Activated CD4-positive, alpha-beta memory T cell treated with anti-CD3 and anti-CD28 coated beads, Interleukin-2, amount 10 ng/mL, durations not matched to agents 7 days and 5 days (primary cell): ENCODE measurements at regions not wholly inside any gene's neighbourhood (a gene's known extent, or its start where the extent isn't known, plus 50 kb on each side); places are given as distances from the start of the nearest gene placed in this dataset.
"Not testable (repeated sequence)": the region's sequence is repeated elsewhere in the genome, so short reads cannot be mapped to it uniquely, and the experiment has no call there.

ENCODE experiments used
- CTCF ChIA-PET: fragments of 350-600 bp; sonication (Branson Sonifier 250); formaldehyde crosslinking; loops from one replicate; lab custom pipeline; 2021; ENCODE audit warnings: antibody characterized with exemption, inconsistent platforms; lab: Charles Lee
- POLR2A ChIA-PET: fragments of 350-600 bp; sonication (Branson Sonifier 250); formaldehyde crosslinking; loops from one replicate; lab custom pipeline; 2021; ENCODE audit warnings: antibody characterized with exemption; lab: Charles Lee
- DNase-seq: peaks from one replicate; pipeline ENCODE4 v3.0.0-alpha.2; 2020
- H3K27ac Mint-ChIP-seq: one replicate; pipeline ENCODE4 v1.8.0; 2021; ENCODE audit warnings: mild to moderate bottlenecking, mixed read lengths
- H3K27me3 Mint-ChIP-seq: one replicate; pipeline ENCODE4 v1.8.0; 2021; ENCODE audit warnings: mixed read lengths
- H3K36me3 Mint-ChIP-seq: one replicate; pipeline ENCODE4 v1.8.0; 2021; ENCODE audit warnings: low read depth, mixed read lengths
- H3K4me1 Mint-ChIP-seq: one replicate; pipeline ENCODE4 v1.8.0; 2021; ENCODE audit warnings: mixed read lengths
- H3K4me3 Mint-ChIP-seq: one replicate; pipeline ENCODE4 v1.8.0; 2021; ENCODE audit warnings: mild to moderate bottlenecking, mixed read lengths
- H3K9me3 Mint-ChIP-seq: one replicate; pipeline ENCODE4 v1.8.0; 2021; ENCODE audit warnings: mixed read lengths

DNA sequence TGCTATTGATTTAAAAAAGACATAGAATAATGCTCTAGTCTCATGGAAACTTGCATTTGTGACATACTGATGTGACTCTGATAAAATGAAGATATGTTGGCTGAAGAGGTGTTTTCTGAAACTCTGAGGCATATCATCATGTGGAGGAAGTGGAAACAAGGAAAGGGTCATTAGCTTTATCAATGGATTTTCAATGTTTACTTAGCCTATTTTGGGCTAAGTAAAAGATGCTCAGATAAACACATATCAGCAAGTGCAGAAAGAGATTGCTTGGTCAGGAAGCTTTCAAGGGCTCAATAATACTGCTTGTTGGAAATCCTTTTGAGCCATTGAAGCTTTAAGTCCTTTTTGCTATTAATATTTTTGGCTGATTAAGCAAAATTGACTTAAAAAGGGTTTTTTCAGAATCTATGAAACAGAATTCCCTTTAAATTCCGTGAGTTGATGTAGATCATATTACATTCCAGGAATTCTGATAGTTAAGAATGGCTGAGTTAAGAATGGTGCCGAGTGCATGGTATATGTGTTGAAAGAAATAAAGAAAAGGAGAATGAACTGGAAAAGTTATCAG is 952.8 kb upstream of the SPRY2 start:
- POLR2A ChIA-PET: no interaction called here

DNA sequence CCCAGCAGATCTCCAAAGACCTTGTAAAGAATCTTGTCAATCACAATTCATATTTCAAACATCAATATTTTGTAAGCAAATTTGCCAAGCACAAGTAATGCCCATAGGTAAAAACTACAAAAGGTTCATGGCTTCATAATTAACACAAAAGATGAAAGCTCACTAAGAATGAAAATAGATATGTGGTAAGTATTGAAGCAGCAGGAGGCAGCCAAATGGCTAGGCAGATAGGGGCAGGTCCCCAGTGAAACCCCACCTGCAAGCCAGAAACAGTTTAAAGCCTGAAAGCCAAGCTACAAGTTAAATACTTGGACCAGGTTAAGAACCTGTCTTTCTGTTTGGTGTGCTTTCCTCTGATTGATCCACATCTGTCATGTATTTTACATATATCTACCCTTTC is 942.6 kb upstream of the SPRY2 start:
- H3K4me3 Mint-ChIP-seq: no peak overlapping the region
- H3K36me3 Mint-ChIP-seq: no peaks in the 10 kb centered on the region
- DNase-seq: no peak
- ChIA-PET POLR2A (no interaction called here), CTCF (no interaction called here)
- no peaks in the 10 kb centered on the region for H3K27me3 Mint-ChIP-seq
- peaks cover 3% of the 10 kb centered on the region for H3K9me3 Mint-ChIP-seq
- no peak overlapping the region for H3K27ac Mint-ChIP-seq
- H3K4me1 Mint-ChIP-seq: no peaks in the 10 kb centered on the region

More for the DNA sequence above, 952.8 kb upstream of the SPRY2 start:
- Mint-ChIP-seq H3K4me3 (no peak overlapping the region), H3K4me1 (no peaks in the 10 kb centered on the region), H3K27me3 (no peaks in the 10 kb centered on the region), H3K36me3 (no peaks in the 10 kb centered on the region), H3K27ac (no peak overlapping the region), H3K9me3 (peaks cover 3% of the 10 kb centered on the region)
- DNase-seq: no peak
- CTCF ChIA-PET: no interaction called here

DNA sequence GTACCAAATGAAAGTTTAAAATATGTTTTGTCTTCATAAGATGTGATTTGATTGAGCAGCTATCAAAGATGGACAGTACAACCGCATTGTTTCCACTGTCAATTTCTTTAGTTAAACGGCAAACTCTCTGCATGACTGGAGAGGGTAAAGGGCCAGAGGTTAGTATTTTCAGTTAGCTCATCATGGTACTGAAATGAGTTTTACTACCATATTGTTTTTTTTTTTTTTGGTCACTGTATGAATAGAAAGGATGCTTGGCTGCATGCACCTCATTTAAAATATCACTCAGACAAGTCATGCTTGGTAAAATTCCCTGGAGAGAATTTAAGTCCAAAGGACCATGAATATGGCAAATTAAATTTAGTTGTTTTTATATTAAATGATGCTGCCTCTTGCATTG is 942.1 kb upstream of the SPRY2 start:
- H3K4me3 Mint-ChIP-seq: no peak overlapping the region

DNA sequence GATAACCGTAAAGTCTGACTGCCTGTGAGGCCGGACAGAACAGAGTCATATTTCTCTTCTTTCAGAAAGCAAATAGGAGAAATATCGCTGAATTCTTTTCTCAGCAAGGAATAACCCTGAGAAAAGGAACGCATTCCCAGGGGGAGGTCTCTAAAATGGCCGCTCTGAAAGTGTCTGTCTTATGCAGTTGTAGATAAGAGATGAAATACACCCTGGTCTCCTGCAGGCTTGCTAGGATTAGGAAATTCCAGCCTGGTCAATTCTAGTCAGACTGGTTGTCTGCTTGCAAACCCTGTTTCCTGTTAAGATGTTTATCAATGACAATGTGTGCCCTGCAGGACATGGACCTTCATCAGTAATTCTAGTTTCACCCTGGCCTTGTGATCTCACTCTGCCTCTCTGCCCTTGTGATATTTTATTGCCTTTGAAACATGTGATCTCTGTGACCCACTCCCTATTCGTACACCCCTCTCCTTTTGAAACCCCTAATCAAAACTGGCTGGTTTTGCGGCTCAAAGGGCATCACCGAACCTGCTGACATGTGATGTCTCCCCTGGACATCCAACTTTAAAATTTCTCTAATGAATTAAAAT is 934.8 kb upstream of the SPRY2 start:
- no peak for DNase-seq
- POLR2A ChIA-PET: no interaction called here
- no peaks in the 10 kb centered on the region for H3K4me1 Mint-ChIP-seq
- H3K4me3 Mint-ChIP-seq: no peak overlapping the region
- H3K27me3 Mint-ChIP-seq: no peaks in the 10 kb centered on the region
- H3K27ac Mint-ChIP-seq: no peak overlapping the region
- CTCF ChIA-PET: no interaction called here
- H3K9me3 Mint-ChIP-seq: peaks cover 7% of the 10 kb centered on the region
- H3K36me3 Mint-ChIP-seq: no peaks in the 10 kb centered on the region

More for the DNA sequence above, 942.1 kb upstream of the SPRY2 start:
- H3K27ac Mint-ChIP-seq: no peak overlapping the region
- no peaks in the 10 kb centered on the region for H3K27me3 Mint-ChIP-seq
- H3K4me1 Mint-ChIP-seq: no peaks in the 10 kb centered on the region
- POLR2A ChIA-PET: no interaction called here
- no peaks in the 10 kb centered on the region for H3K36me3 Mint-ChIP-seq
- CTCF ChIA-PET: no interaction called here
- H3K9me3 Mint-ChIP-seq: peaks cover 3% of the 10 kb centered on the region
- DNase-seq: no peak

DNA sequence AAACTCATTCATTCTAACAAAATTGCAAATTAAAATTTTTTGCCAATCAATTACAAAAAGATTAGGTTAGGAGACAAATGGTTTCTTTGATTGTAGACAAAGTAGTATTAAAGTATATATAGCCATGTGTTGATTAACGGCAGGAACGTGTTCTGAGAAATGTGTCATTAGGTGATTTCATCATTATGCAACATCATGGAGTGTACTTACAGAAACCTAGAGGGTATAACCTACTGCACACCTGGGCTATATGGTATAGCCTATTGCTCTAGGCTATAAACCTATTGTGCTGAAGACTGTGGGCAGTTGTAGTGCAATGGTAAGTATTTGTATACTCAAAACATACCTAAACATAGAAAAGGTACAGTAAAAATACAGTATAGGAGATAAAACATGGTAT is 906.8 kb upstream of the SPRY2 start:
- ChIA-PET CTCF (no interaction called here), POLR2A (no interaction called here)
- H3K27me3 Mint-ChIP-seq: no peaks in the 10 kb centered on the region
- H3K4me1 Mint-ChIP-seq: no peaks in the 10 kb centered on the region
- no peak overlapping the region for H3K27ac Mint-ChIP-seq
- no peaks in the 10 kb centered on the region for H3K36me3 Mint-ChIP-seq
- DNase-seq: no peak
- peaks cover 2% of the 10 kb centered on the region for H3K9me3 Mint-ChIP-seq
- no peak overlapping the region for H3K4me3 Mint-ChIP-seq

DNA sequence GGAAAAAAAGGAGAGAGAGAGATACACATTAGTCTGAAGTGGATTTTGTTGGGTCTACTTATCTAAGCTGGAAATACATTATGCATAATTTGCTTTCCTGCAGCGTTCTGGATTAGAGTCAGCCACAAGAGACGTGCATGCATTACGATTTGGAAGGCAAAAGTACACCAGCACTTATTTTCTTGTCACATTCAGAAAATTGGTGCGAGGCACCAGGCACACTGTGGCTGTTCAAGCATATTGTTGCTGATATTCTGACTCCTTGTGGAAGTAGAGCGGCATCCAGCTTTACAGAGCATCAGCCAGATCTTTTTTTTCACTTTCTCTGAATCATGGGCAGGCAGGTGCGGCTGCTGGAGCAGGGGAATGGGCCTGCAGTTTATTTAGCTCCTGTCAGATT is 905.6 kb upstream of the SPRY2 start:
- CTCF ChIA-PET: no interaction called here
- Mint-ChIP-seq H3K4me3 (no peak overlapping the region), H3K27me3 (no peaks in the 10 kb centered on the region), H3K9me3 (peaks cover 2% of the 10 kb centered on the region), H3K36me3 (no peaks in the 10 kb centered on the region), H3K27ac (no peak overlapping the region), H3K4me1 (no peaks in the 10 kb centered on the region)
- POLR2A ChIA-PET: no interaction called here
- DNase-seq: no peak

DNA sequence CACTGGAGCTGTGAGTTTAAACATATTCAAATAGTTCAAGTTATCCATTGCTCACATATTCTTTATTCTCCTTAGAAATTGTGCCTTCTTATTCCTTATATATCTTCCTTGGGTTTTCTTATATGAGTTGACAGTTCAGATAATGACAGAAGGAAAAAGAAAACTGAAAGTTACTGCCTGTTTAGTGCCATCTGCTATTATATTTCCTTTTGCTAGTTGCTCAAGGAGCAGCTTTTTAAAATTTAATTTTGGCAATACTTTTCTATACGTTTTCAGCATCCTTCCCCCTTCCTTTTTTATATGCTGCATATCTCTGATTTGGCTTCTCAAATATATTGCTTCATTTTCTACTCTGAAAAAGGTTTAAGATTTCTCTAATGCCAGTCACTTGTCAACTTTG is 903.1 kb upstream of the SPRY2 start:
- H3K4me3 Mint-ChIP-seq: no peak overlapping the region
- H3K4me1 Mint-ChIP-seq: no peaks in the 10 kb centered on the region
- DNase-seq: no peak
- no peak overlapping the region for H3K27ac Mint-ChIP-seq
- no peaks in the 10 kb centered on the region for H3K27me3 Mint-ChIP-seq
- ChIA-PET CTCF (no interaction called here), POLR2A (no interaction called here)
- H3K36me3 Mint-ChIP-seq: no peaks in the 10 kb centered on the region
- H3K9me3 Mint-ChIP-seq: peaks cover 2% of the 10 kb centered on the region

DNA sequence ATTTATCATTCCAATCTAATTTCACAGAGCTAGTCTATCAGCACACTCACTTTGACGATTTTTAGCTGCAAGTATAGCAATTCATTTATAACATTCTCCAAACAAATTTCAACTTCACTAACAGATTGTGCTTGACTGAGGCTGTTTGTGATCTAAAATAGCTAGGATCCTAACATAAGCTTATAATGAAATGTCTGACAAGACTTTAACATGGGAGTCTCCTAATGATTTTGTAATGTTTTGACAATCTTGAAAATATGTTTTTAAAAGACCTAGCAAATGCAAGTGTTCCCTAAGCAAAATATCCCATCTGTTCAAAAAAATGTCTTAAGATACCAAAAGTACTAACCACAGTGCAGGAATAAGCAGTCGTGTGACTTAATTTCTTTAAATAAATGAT is 889.5 kb upstream of the SPRY2 start:
- H3K27me3 Mint-ChIP-seq: no peaks in the 10 kb centered on the region
- POLR2A ChIA-PET: no interaction called here
- CTCF ChIA-PET: no interaction called here
- H3K4me1 Mint-ChIP-seq: no peaks in the 10 kb centered on the region
- H3K9me3 Mint-ChIP-seq: peaks cover 2% of the 10 kb centered on the region
- no peak for DNase-seq
- H3K4me3 Mint-ChIP-seq: no peak overlapping the region
- H3K27ac Mint-ChIP-seq: no peak overlapping the region
- H3K36me3 Mint-ChIP-seq: no peaks in the 10 kb centered on the region

DNA sequence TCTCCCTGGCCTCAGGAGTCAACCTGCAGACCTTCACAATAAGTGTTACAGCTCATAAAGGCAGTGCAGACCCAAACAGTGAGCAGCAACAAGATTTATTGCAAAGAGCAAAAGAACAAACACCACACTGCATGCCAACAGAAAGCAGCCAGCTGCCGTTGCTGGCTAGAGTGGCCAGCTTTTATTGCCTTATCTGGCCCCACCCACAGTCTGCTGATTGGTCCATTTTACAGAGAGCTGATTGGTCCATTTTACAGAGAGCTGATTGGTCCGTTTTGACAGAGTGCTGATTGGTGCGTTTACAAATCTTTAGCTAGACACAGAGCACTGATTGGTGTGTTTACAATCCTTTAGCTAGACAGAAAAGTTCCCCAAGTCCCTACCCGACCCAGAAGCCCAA is 885.9 kb upstream of the SPRY2 start:
- POLR2A ChIA-PET, H3K27ac Mint-ChIP-seq, CTCF ChIA-PET, H3K4me1 Mint-ChIP-seq, H3K27me3 Mint-ChIP-seq, H3K4me3 Mint-ChIP-seq, DNase-seq, H3K36me3 Mint-ChIP-seq, H3K9me3 Mint-ChIP-seq: not testable (repeated sequence)

DNA sequence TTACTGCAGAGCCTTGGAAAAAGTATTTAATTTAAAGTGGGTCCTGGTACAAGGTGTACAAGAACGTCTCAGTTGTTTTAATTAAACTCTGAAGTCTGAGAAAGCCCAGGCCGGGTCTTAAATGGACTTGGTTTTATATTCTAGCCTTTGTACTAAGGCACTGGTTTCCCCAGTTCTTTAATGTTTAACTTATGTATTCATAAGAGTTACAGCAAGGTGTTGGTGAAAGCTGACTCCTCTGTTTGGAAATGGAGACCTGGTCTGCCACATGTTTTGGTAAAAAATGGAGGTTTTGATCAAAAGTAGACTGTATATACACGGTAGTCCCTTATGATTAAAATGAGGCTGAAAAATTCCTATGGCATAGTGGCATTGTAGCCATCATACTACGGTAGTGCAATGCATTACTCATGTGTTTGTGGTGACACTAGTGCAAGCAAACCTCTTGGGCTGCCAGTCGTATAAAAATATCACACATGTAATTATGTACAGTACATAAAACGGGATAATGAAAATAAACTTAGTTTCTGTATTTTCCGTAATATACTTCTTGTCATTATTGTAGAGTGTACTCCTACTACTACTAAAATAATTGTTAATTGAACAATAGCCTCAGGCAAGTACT is 883.4 kb upstream of the SPRY2 start:
- no peak for DNase-seq
- no peaks in the 10 kb centered on the region for H3K27me3 Mint-ChIP-seq
- no peak overlapping the region for H3K4me3 Mint-ChIP-seq
- ChIA-PET POLR2A (no interaction called here), CTCF (no interaction called here)
- no peak overlapping the region for H3K27ac Mint-ChIP-seq
- no peaks in the 10 kb centered on the region for H3K4me1 Mint-ChIP-seq
- peaks cover 2% of the 10 kb centered on the region for H3K9me3 Mint-ChIP-seq
- H3K36me3 Mint-ChIP-seq: no peaks in the 10 kb centered on the region

DNA sequence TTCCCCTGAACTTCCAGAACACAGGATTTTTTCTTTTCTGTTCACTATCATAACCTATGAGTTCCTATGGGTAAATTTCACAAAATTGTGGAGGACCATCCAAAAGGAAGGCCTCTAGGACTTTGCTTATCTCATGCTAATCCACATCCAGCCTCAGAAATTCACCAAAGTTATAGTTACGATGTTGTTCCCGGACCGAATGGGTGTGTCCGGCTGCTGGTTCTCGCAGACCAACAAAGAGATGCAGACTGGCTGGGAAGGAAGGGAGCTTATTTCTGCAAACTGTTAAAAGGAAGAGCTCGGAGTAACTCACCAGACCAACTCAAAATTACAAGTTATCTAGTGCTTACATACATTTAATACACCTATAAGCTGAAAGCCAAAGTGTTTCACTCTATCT is 882.9 kb upstream of the SPRY2 start:
- no peaks in the 10 kb centered on the region for H3K27me3 Mint-ChIP-seq
- no peaks in the 10 kb centered on the region for H3K4me1 Mint-ChIP-seq
- no peak overlapping the region for H3K4me3 Mint-ChIP-seq
- H3K36me3 Mint-ChIP-seq: no peaks in the 10 kb centered on the region
- CTCF ChIA-PET: no interaction called here
- no peak overlapping the region for H3K27ac Mint-ChIP-seq
- no peak for DNase-seq
- POLR2A ChIA-PET: no interaction called here
- H3K9me3 Mint-ChIP-seq: peaks cover 2% of the 10 kb centered on the region

DNA sequence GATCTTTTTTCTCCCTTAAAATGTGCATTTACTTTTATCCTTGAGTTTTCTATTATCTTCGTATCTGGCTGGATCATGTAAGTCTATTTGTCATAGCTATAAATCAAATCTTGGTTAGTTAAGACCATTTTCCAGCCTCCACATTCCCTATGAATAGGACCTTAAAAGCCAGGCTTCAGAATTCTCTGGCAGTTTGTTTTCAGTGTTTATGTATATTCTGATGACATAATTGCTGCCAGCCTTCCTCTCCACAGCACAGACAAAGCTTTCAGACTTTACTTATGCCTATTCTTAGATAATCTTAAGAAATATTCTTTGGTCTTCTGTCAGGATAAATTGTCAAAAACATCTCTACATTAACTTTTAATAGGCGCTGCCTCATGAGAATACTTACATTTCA is 870.8 kb upstream of the SPRY2 start:
- CTCF ChIA-PET: no interaction called here
- H3K4me1 Mint-ChIP-seq: no peaks in the 10 kb centered on the region
- peaks cover 2% of the 10 kb centered on the region for H3K9me3 Mint-ChIP-seq
- no peak overlapping the region for H3K4me3 Mint-ChIP-seq
- no peaks in the 10 kb centered on the region for H3K36me3 Mint-ChIP-seq
- no peak overlapping the region for H3K27ac Mint-ChIP-seq
- POLR2A ChIA-PET: no interaction called here
- DNase-seq: no peak
- H3K27me3 Mint-ChIP-seq: no peaks in the 10 kb centered on the region

DNA sequence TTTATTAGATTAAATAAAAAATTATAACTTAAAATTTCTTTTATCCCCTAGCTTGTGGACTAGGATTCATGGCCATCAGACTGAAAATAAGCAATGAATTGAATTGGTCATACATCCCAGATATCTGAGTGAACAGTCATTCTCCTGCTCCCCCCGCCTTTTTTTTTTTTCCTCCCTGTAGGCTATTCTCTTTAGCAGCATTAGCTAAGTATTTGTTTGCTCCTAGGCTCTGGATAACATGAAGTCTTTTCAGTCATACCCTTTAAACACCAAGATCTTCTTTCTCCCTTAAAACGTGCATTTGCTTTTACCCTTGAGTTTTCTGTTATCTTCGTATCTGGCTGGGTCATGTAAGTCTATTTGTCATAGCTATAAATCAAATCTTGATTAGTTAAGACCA is 866.7 kb upstream of the SPRY2 start:
- H3K36me3 Mint-ChIP-seq: no peaks in the 10 kb centered on the region
- H3K4me1 Mint-ChIP-seq: no peaks in the 10 kb centered on the region
- no peak overlapping the region for H3K27ac Mint-ChIP-seq
- CTCF ChIA-PET: interaction anchor here (0.6 kb wide), 1 partner anchor 21 kb away, joined by 4 read pairs; no protein-coding TSS in a partner anchor
- H3K27me3 Mint-ChIP-seq: no peaks in the 10 kb centered on the region
- POLR2A ChIA-PET: no interaction called here
- no peak overlapping the region for H3K4me3 Mint-ChIP-seq
- DNase-seq: no peak
- H3K9me3 Mint-ChIP-seq: peaks cover 5% of the 10 kb centered on the region

DNA sequence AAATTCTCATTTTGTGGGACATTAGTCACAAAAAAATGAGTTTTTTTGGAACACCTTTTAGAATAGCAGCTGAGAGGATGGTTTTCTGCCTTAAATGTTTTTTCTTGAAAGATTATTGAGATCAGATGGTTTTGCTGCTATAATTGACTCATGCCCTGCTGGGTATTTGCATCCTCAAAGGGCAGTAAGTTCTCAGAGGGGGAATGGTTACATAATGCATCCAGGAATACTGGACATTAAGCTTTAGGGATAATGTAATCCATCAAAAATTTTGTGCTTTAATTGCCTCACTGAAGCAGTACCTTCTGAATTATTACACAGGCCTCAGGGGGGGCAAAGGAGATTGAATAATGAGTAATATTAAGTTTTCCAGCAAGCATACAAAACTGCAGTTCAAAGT is 866.3 kb upstream of the SPRY2 start:
- DNase-seq: no peak
- no peak overlapping the region for H3K27ac Mint-ChIP-seq
- no peak overlapping the region for H3K4me3 Mint-ChIP-seq
- H3K36me3 Mint-ChIP-seq: no peaks in the 10 kb centered on the region
- H3K4me1 Mint-ChIP-seq: no peaks in the 10 kb centered on the region
- ChIA-PET CTCF (no interaction called here), POLR2A (no interaction called here)
- H3K27me3 Mint-ChIP-seq: no peaks in the 10 kb centered on the region
- H3K9me3 Mint-ChIP-seq: peaks cover 5% of the 10 kb centered on the region
